ENCODE measurements at regions not wholly inside any gene's neighbourhood (a gene's known extent, or its start where the extent isn't known, plus 50 kb on each side); places are given as distances from the start of the nearest gene placed in this dataset.

DNA sequence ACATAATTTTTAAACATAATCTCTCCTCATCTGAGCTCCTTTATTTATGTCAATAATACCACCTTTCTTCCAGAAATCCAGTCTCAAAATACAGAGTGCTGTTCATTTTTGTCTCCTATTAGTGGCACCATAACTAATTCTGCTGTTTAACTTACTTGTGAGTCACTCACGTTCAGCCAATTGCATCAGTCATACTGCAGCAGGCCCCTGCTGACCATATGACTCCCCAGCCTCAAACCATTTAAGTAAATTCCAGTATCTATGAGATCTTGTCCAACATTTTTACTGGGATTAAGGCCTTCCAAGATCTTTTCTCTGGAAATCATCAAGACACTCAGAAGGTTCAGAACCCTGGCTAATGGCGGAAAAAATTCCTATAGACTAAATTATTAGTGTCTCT is 982.2 kb upstream of the MAP3K7 start:
- ATAC-seq, result no peak
- Histone ChIP-seq H3K9me3 (peaks cover 0 to 4% (median 0%) of the 10 kb centered on the region in 12 donors), H3K36me3 (no peaks in the 10 kb centered on the region), H3K27ac (no peak overlapping the region), H3K4me3 (no peak overlapping the region), H3K4me1 (no peaks in the 10 kb centered on the region), H3K27me3 (no peaks in the 10 kb centered on the region)
- 72 to 80% (median 75%) methylated on average over 2 of the region's 2 CpGs for WGBS, 4 donors
- no peak for TF ChIP-seq POLR2A (IDR thresholded peaks at IDR 0.05)
- TF ChIP-seq, protein P1, sequence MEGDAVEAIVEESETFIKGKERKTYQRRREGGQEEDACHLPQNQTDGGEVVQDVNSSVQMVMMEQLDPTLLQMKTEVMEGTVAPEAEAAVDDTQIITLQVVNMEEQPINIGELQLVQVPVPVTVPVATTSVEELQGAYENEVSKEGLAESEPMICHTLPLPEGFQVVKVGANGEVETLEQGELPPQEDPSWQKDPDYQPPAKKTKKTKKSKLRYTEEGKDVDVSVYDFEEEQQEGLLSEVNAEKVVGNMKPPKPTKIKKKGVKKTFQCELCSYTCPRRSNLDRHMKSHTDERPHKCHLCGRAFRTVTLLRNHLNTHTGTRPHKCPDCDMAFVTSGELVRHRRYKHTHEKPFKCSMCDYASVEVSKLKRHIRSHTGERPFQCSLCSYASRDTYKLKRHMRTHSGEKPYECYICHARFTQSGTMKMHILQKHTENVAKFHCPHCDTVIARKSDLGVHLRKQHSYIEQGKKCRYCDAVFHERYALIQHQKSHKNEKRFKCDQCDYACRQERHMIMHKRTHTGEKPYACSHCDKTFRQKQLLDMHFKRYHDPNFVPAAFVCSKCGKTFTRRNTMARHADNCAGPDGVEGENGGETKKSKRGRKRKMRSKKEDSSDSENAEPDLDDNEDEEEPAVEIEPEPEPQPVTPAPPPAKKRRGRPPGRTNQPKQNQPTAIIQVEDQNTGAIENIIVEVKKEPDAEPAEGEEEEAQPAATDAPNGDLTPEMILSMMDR (IDR thresholded peaks at IDR 0.05), result no peak
- intact Hi-C loops (cut with DNase I), result no loop called here
- DNase-seq, result no peak

DNA sequence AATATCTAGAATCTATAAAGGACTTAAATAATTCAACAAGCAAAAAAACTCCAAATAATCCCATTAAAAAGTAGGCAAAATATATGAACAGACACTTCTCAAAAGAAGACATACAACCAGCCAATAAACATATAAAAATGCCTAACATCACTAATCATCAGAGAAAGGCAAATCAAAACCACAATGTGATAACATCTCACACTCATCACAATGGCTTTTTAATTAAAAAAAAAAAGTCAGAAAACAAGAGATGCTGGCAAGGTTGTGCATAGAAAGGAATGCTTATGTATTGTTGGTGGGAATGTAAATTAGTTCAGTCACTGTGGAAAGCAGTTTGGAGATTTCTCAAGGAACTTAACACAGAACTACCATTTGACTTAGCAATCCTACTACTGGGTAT is 979.6 kb upstream of the MAP3K7 start:
- no peaks in the 10 kb centered on the region for H3K4me1 ChIP-seq
- H3K27me3 ChIP-seq, result no peaks in the 10 kb centered on the region
- intact Hi-C loops (cut with DNase I), result no loop called here
- no peaks in the 10 kb centered on the region for H3K36me3 ChIP-seq
- TF ChIP-seq POLR2A (IDR thresholded peaks at IDR 0.05), result no peak
- TF ChIP-seq, protein P1 (IDR thresholded peaks at IDR 0.05), result no peak
- peaks cover 0 to 7% (median 0%) of the 10 kb centered on the region in 12 donors for H3K9me3 ChIP-seq
- ATAC-seq, result no peak
- no peak for DNase-seq
- no peak overlapping the region for H3K4me3 ChIP-seq
- no peak overlapping the region for H3K27ac ChIP-seq

DNA sequence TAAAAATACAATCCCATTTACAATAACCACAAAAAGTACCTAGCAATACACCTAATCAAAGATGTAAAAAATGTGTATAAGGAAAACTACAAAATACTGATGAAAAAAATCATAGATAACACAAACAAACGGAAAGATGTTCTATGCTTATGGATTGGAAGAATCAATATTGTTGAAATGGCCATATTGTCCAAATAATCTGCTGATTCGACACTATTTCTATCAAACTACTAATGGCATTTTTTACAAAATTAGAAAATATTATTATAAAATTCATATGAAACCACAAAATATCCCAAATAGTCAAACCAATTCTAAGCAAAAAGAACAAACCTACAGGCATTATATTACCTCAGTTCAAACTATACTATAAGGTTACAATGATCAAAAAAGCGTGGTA is 978.3 kb upstream of the MAP3K7 start:
- 65 to 77% (median 71%) methylated on average over 3 of the region's 3 CpGs for WGBS, 4 donors
- TF ChIP-seq POLR2A (IDR thresholded peaks at IDR 0.05), result no peak
- TF ChIP-seq, protein P1 (IDR thresholded peaks at IDR 0.05), result no peak

DNA sequence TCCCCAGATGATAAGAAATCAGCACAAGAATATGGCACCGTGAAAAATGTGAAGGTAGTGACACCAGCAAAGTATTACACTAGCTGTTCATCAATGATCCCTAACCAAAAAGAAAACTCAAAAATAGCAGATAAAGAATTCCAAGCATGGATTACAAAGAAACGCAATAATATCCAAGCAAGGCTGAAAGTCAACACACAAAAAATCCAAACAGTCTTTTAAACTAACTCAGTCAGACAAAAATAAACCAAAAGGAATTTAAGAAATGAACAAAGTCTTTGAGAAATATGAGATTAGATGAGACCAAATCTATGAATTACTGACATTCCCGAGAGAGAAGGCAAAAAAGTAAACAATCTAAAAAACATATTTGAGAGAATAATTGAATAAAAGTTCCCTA is 976.1 kb upstream of the MAP3K7 start:
- no peak for TF ChIP-seq POLR2A (IDR thresholded peaks at IDR 0.05)
- intact Hi-C loops (cut with DNase I), result no loop called here
- WGBS, 4 donors, result 70 to 80% (median 76%) methylated on average over 3 of the region's 3 CpGs
- no peaks in the 10 kb centered on the region for H3K36me3 ChIP-seq
- ATAC-seq (no peak), DNase-seq (no peak)
- no peaks in the 10 kb centered on the region for H3K27me3 ChIP-seq
- no peak overlapping the region for H3K4me3 ChIP-seq
- H3K4me1 ChIP-seq, result no peaks in the 10 kb centered on the region
- H3K27ac ChIP-seq, result no peak overlapping the region
- peaks cover 0 to 21% (median 0%) of the 10 kb centered on the region in 12 donors for H3K9me3 ChIP-seq

More for the DNA sequence above, 978.3 kb upstream of the MAP3K7 start:
- no peak for ATAC-seq
- no peak for DNase-seq
- H3K27ac ChIP-seq, result no peak overlapping the region
- intact Hi-C loops (cut with DNase I), result no loop called here
- no peaks in the 10 kb centered on the region for H3K36me3 ChIP-seq
- no peaks in the 10 kb centered on the region for H3K4me1 ChIP-seq
- H3K9me3 ChIP-seq, result peaks cover 0 to 14% (median 2%) of the 10 kb centered on the region in 12 donors
- no peak overlapping the region for H3K4me3 ChIP-seq
- no peaks in the 10 kb centered on the region for H3K27me3 ChIP-seq

DNA sequence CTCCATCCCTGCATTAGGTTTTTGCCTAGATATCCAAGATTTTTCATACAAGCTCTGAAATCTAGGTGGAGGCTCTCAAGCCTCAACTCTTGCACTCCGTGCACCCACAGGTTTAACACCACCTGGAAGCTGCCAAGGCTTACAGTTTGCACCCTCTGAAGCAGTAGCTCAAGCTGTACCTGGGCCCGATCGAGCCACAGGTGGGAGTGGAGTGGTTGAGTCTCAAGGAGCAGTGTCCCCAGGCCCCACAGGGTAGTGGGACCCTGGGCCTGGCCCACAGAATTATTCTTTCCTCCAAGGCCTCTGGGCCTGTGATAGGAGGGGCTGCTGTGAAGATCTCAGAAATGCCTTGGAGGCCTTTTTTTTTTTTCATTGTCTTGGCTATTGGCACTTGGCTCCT is 973.5 kb upstream of the MAP3K7 start:
- ATAC-seq, result no peak
- Histone ChIP-seq H3K27me3 (no peaks in the 10 kb centered on the region), H3K4me1 (no peaks in the 10 kb centered on the region), H3K9me3 (peaks cover 0 to 21% (median 0%) of the 10 kb centered on the region in 12 donors), H3K36me3 (no peaks in the 10 kb centered on the region), H3K4me3 (no peak overlapping the region), H3K27ac (no peak overlapping the region)
- WGBS, 4 donors, result 83 to 94% (median 87%) methylated on average over 3 of the region's 3 CpGs
- no peak for DNase-seq
- intact Hi-C loops (cut with DNase I), result no loop called here
- TF ChIP-seq, protein P1 (IDR thresholded peaks at IDR 0.05), result no peak
- TF ChIP-seq POLR2A (IDR thresholded peaks at IDR 0.05), result no peak
